Psoas muscle (tissue), 7 donors: ENCODE measurements at regions not wholly inside any gene's neighbourhood (a gene's known extent, or its start where the extent isn't known, plus 50 kb on each side); places are given as distances from the start of the nearest gene placed in this dataset.
A peak's percentile ranks its signal among the peaks of the same experiment; 100 is the strongest.

Source experiments
- ATAC-seq, 4 donors: fragments of 200-7000 bp; cut with Tn5 transposase; one replicate each; pipeline ENCODE4 v1.9.1; 2020; ENCODE audit warnings: moderate library complexity in 3 of 4, mild to moderate bottlenecking in 2 of 4
- DNase-seq, 2 donors: peaks; one replicate each; pipeline ENCODE4 v3.0.0-alpha.2; 2020
- H3K27ac ChIP-seq: fragments of 200-600 bp; one replicate; pipeline ENCODE4 v1.8.0; 2022
- H3K27me3 ChIP-seq, 3 donors: fragments of 200-600 bp in 1 of 3; one replicate each; pipeline versions ENCODE4 v1.6.1 to v1.8.0; 2013 to 2022; ENCODE audit warnings: low read length in 2 of 3, mild to moderate bottlenecking in 2 of 3, moderate library complexity in 1 of 3; ENCODE audit not compliant: insufficient read depth in 3 of 3
- H3K36me3 ChIP-seq, 2 donors: fragments of 200-600 bp in 1 of 2; one replicate each; pipeline versions ENCODE4 v1.6.1 to v1.8.0; 2013 to 2022; ENCODE audit warnings: low read depth in 1 of 2, mild to moderate bottlenecking in 1 of 2, moderate library complexity in 1 of 2; ENCODE audit not compliant: insufficient read depth in 1 of 2
- H3K4me1 ChIP-seq: fragments of 200-600 bp; one replicate; pipeline ENCODE4 v1.8.0; 2022
- H3K4me3 ChIP-seq: fragments of 200-600 bp; one replicate; pipeline ENCODE4 v1.8.0; 2022; ENCODE audit warnings: mild to moderate bottlenecking
- H3K9me3 ChIP-seq: fragments of 200-600 bp; one replicate; pipeline ENCODE4 v1.8.0; 2022
- CTCF ChIP-seq: fragments of 200-600 bp; IDR thresholded peaks from one replicate; pipeline ENCODE4 v1.8.0; 2022; ENCODE audit warnings: antibody characterized with exemption
- WGBS, 3 donors: extraction: QIAGEN DNeasy Blood & Tissue Kit; methylation state at CpG; one replicate each; pipeline versions ENCODE4 v1.1.6 to v1.1.7; 2013; 5-methylcytosine and 5-hydroxymethylcytosine counted together
- intact Hi-C, 2 donors: fragments of 100-400 bp; cut with DNase I; formaldehyde crosslinking; loops; one replicate each; pipeline versions ENCODE4 v1.11.0 to v1.14.2; 2022
- donor health status: healthy with polysubstance abuse.
- donor health status: DM: no; HTN: no; CAD: no; lungs with moderate emphysema.
- donor health status: Bipolar disorder and iron deficiency.
- donor health status: healthy.
- donor health status: DM: yes; HTN: yes; CAD: no.
- donor health status: DM: no; HTN: no; CAD: no.
- donor health status: DM: yes; HTN: yes; CAD: no.

- no peaks in the 10 kb centered on the region for H3K9me3 ChIP-seq
- intact Hi-C loops, result loop anchor here in 1 of 2 donors (10.0 kb wide), 1 partner anchor 352 kb away; no protein-coding TSS in a partner anchor
- TF ChIP-seq CTCF, result no peak
- DNase-seq, result no peak
- ATAC-seq, result no peak
- H3K36me3 ChIP-seq, result no peaks in the 10 kb centered on the region
- no peaks in the 10 kb centered on the region for H3K4me1 ChIP-seq
- H3K27me3 ChIP-seq, result peaks cover 0 to 3% (median 0%) of the 10 kb centered on the region in 3 donors
- H3K4me3 ChIP-seq, result no peak overlapping the region
- H3K27ac ChIP-seq, result no peak overlapping the region
These were observed 149.6 kb upstream of the C9orf72 start for GRCh38 chr9:27722866-27723265.

DNA sequence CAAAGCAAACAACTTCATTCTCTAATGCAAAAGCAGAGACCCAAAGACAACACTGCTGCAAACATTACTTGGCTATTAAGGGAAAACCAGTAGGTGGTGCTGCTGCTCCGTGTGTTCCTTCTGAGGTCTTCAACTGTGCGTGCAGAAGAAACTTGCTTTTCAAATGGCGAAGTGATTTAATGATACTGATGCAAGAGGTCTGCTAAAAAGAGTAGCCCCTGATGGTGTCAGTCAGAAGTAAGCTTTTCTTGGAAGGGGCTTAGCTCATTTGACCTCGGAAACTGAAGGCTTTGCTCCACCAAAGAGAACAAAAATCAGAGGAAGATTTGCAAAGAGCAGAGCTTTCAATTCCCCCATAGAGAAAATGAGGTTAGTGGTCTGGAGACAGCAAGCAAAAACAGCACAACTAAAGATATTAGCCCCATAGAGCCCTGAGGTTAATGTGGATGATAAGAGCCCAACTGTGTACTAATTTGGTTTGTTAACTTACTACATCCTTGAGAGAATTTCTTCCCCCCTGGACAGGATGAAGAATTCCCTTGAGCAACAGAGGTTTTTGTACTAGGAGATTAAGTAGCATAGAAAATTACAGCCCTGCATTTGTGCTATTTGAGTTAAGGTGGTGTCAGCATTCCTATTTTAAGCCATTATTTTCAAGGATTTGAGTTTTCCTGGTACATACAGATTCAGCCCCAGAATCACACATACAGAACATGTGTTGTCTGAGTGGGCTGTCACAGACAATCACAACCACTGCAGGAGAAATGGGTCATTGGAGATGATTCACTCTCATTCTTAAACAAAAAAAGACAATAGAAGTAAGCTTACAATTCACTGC, 153.2 kb upstream of the C9orf72 start:
- ATAC-seq, result peak in 1 of 4 donors; percentile 55
- Histone ChIP-seq H3K4me1 (no peaks in the 10 kb centered on the region), H3K4me3 (no peak overlapping the region), H3K27me3 (peaks cover 0 to 3% (median 0%) of the 10 kb centered on the region in 3 donors), H3K9me3 (no peaks in the 10 kb centered on the region), H3K27ac (no peak overlapping the region), H3K36me3 (no peaks in the 10 kb centered on the region)
- peak; percentile 56 for TF ChIP-seq CTCF
- intact Hi-C loops, result loop anchor here in 1 of 2 donors (10.0 kb wide), 1 partner anchor 348 kb away; no protein-coding TSS in a partner anchor
- DNase-seq, result peak; percentile 19 to 51
- 1 to 4% (median 2%) methylated on average over 4 of the region's 4 CpGs for WGBS, 3 donors

GRCh38 chr9:27732494-27732893, 159.2 kb upstream of the C9orf72 start:
- WGBS, 3 donors, result 92 to 100% (median 97%) methylated on average over 1 of the region's 1 CpG

GRCh38 chr9:27743490-27743889, 170.2 kb upstream of the C9orf72 start:
- ATAC-seq (no peak), DNase-seq (no peak)
- Histone ChIP-seq H3K27ac (no peak overlapping the region), H3K9me3 (no peaks in the 10 kb centered on the region), H3K4me3 (no peak overlapping the region), H3K36me3 (no peaks in the 10 kb centered on the region), H3K27me3 (no peaks in the 10 kb centered on the region), H3K4me1 (no peaks in the 10 kb centered on the region)
- WGBS, 3 donors, result 75 to 93% (median 82%) methylated on average over 1 of the region's 1 CpG
- intact Hi-C loops, result no loop called here
- TF ChIP-seq CTCF, result no peak

More at GRCh38 chr9:27732494-27732893, 159.2 kb upstream of the C9orf72 start:
- TF ChIP-seq CTCF, result no peak
- no peaks in the 10 kb centered on the region for H3K4me1 ChIP-seq
- intact Hi-C loops, result no loop called here
- H3K27ac ChIP-seq, result no peak overlapping the region
- H3K9me3 ChIP-seq, result no peaks in the 10 kb centered on the region
- ATAC-seq (no peak), DNase-seq (no peak)
- no peaks in the 10 kb centered on the region for H3K36me3 ChIP-seq
- H3K27me3 ChIP-seq, result no peaks in the 10 kb centered on the region
- H3K4me3 ChIP-seq, result no peak overlapping the region
